ENCODE measurements at regions not wholly inside any gene's neighbourhood (a gene's known extent, or its start where the extent isn't known, plus 50 kb on each side); places are given as distances from the start of the nearest gene placed in this dataset.

- no peak for TF ChIP-seq TAF1 (IDR thresholded peaks at IDR 0.05; ENCODE audit: low read depth, low read length)
- no peak for TF ChIP-seq POLR2A (IDR thresholded peaks at IDR 0.05; ENCODE audit: low read depth, low read length)
- TF ChIP-seq SPI1 (IDR thresholded peaks at IDR 0.05; ENCODE audit: low read depth, low read length) = no peak
- no peak for TF ChIP-seq POLR2AphosphoS5 (IDR thresholded peaks at IDR 0.05; ENCODE audit: low read depth, low read length)
These were observed 571.9 kb downstream of the VRK1 start for GRCh38 chr14:97368900-97369564.

Data from GM12891 (cell line).